T-cell (primary cell): ENCODE measurements at regions not wholly inside any gene's neighbourhood (a gene's known extent, or its start where the extent isn't known, plus 50 kb on each side); places are given as distances from the start of the nearest gene placed in this dataset.

Source experiments
- ATAC-seq, 4 experiments: fragments of 200-7000 bp in 3 of 4; fragments of 150-1000 bp in 1 of 4; cut with Tn5 transposase; replicated peaks in 1 of 4; 1 replicate in 3 of 4; 2 replicates in 1 of 4; pipeline ENCODE4 v1.10.0; 2021; ENCODE audit warnings: moderate library complexity in 3 of 4, mild to moderate bottlenecking in 2 of 4, moderate number of reproducible peaks in 1 of 4
- CTCF ChIA-PET, 2 donors: fragments of 300-600 bp; sonication (Branson Sonifier 250); formaldehyde crosslinking; loops; one replicate each; lab custom pipeline; 2022; ENCODE audit warnings: antibody characterized with exemption in 2 of 2; lab: Charles Lee
- POLR2A ChIA-PET, 2 donors: fragments of 300-600 bp; sonication (Branson Sonifier 250); formaldehyde crosslinking; loops; one replicate each; lab custom pipeline; 2022; ENCODE audit warnings: antibody characterized with exemption in 2 of 2; lab: Charles Lee
- DNase-seq, 35 experiments: peaks; one replicate each; pipeline versions ENCODE4 v3.0.0 to v3.0.0-alpha.2; 2013 to 2023
- H3K27ac ChIP-seq: one replicate; pipeline ENCODE4 v1.5.1; 2013; ENCODE audit warnings: low read length
- H3K27me3 ChIP-seq, 2 experiments: replicated peaks in 1 of 2; 1 replicate in 1 of 2; 2 replicates in 1 of 2; pipeline versions ENCODE4 v1.6.1 to v1.7.0; 2013; ENCODE audit warnings: low read length in 1 of 2, mixed read lengths in 1 of 2; ENCODE audit not compliant: control insufficient read depth in 2 of 2, insufficient read depth in 2 of 2; ENCODE audit errors: extremely low read depth in 1 of 2
- H3K36me3 ChIP-seq, 2 donors: 1 replicate in 1 of 2; 2 replicates in 1 of 2; pipeline versions ENCODE4 v1.6.1 to v1.7.0; 2013; ENCODE audit warnings: low read length in 1 of 2; ENCODE audit not compliant: control insufficient read depth in 2 of 2, insufficient read depth in 1 of 2; ENCODE audit errors: extremely low read depth in 1 of 2
- H3K4me1 ChIP-seq, 2 experiments: 1 replicate in 1 of 2; 2 replicates in 1 of 2; pipeline versions ENCODE4 v1.6.1 to v1.7.0; 2013; ENCODE audit warnings: low read length in 2 of 2, mixed read lengths in 1 of 2; ENCODE audit not compliant: insufficient read depth in 2 of 2, control insufficient read depth in 1 of 2; ENCODE audit errors: extremely low read depth in 1 of 2
- H3K4me3 ChIP-seq, 2 donors: 1 replicate in 1 of 2; 2 replicates in 1 of 2; pipeline versions ENCODE4 v1.5.1 to v1.7.0; 2013; ENCODE audit warnings: mild to moderate bottlenecking in 2 of 2, low read length in 1 of 2, moderate library complexity in 1 of 2; ENCODE audit not compliant: control insufficient read depth in 1 of 2; ENCODE audit errors: extremely low read depth in 1 of 2
- H3K9me3 ChIP-seq: 2 replicates; pipeline ENCODE4 v1.7.0; 2013
- H3K27ac Mint-ChIP-seq, 2 donors: one replicate each; pipeline ENCODE4 v1.8.0; 2020 to 2021; ENCODE audit warnings: mild to moderate bottlenecking in 2 of 2, mixed read lengths in 2 of 2
- H3K27me3 Mint-ChIP-seq, 2 donors: one replicate each; pipeline ENCODE4 v1.8.0; 2021 to 2022; ENCODE audit warnings: mixed read lengths in 2 of 2
- H3K36me3 Mint-ChIP-seq: one replicate; pipeline ENCODE4 v1.8.0; 2021; ENCODE audit warnings: mixed read lengths
- H3K4me1 Mint-ChIP-seq, 3 donors: one replicate each; pipeline ENCODE4 v1.8.0; 2020 to 2022; ENCODE audit warnings: mixed read lengths in 3 of 3, mild to moderate bottlenecking in 1 of 3
- H3K4me3 Mint-ChIP-seq, 3 donors: one replicate each; pipeline ENCODE4 v1.8.0; 2020 to 2022; ENCODE audit warnings: mild to moderate bottlenecking in 3 of 3, mixed read lengths in 3 of 3, moderate library complexity in 3 of 3
- H3K9me3 Mint-ChIP-seq, 3 donors: one replicate each; pipeline ENCODE4 v1.8.0; 2020 to 2022; ENCODE audit warnings: mixed read lengths in 3 of 3
- WGBS: methylation state at CpG from one replicate; pipeline ENCODE4 v1.1.5; 2013; ENCODE audit warnings: missing lambda C conversion rate; ENCODE audit not compliant: insufficient coverage; 5-methylcytosine and 5-hydroxymethylcytosine counted together

DNA sequence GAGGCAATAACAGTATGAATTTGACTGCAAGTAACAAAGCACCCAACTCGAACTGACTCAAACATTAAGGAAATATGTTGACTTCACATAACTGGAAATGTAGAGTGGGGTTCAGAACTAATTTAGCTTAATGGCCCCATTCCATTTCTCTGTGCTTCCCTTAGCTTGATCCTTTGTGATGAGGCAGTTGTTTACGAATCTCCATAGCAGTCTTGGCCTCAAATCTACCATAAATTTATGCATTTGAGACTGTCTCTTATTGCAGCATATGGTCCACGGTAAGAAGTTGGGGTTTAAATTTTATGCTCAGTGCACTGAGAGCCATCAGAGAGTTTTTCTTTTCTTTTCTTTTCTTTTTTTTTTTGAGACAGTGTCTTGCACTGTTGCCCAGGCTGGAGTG is 148.7 kb upstream of the POU1F1 start:
- no peaks in the 10 kb centered on the region for H3K4me1 Mint-ChIP-seq
- no peaks in the 10 kb centered on the region for H3K9me3 Mint-ChIP-seq
- Histone ChIP-seq H3K27me3 (no peaks in the 10 kb centered on the region), H3K27ac (no peak overlapping the region), H3K4me3 (no peak overlapping the region), H3K9me3 (no peaks in the 10 kb centered on the region), H3K4me1 (no peaks in the 10 kb centered on the region), H3K36me3 (no peaks in the 10 kb centered on the region)
- no CpG with 5 or more reads among the region's 3 CpGs for WGBS
- H3K36me3 Mint-ChIP-seq: no peaks in the 10 kb centered on the region
- peaks cover 0 to 2% of the 10 kb centered on the region in 2 donors for H3K27me3 Mint-ChIP-seq
- DNase-seq: no peak
- POLR2A ChIA-PET: no interaction called here
- CTCF ChIA-PET: no interaction called here
- H3K27ac Mint-ChIP-seq: no peak overlapping the region
- no peak for ATAC-seq
- no peak overlapping the region for H3K4me3 Mint-ChIP-seq

DNA sequence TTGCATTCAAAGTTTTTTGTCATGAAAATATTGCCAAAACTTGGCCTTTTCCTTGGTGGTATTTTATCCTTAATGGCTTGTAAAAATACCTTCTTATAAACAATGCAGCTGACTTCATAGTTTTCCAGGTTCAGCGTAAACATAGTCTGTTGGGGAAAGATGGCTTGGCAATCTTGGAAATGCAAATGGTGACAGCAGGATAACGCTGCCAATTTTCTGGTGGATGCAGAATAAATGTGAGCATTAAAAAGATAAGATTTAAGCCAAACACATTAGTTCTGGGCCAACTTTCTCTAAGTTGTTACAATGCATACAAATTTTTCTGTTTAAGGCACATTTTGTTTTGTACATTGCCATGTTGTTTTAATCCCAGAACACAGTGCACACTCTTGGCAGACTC is 147.0 kb upstream of the POU1F1 start:
- Mint-ChIP-seq H3K4me1 (no peaks in the 10 kb centered on the region), H3K27me3 (peaks cover 0 to 2% of the 10 kb centered on the region in 2 donors), H3K4me3 (no peak overlapping the region), H3K27ac (no peak overlapping the region), H3K9me3 (no peaks in the 10 kb centered on the region), H3K36me3 (no peaks in the 10 kb centered on the region)
- ChIA-PET CTCF (no interaction called here), POLR2A (no interaction called here)
- no CpG with 5 or more reads among the region's 2 CpGs for WGBS
- H3K27ac ChIP-seq: no peak overlapping the region
- H3K4me3 ChIP-seq: no peak overlapping the region
- H3K9me3 ChIP-seq: no peaks in the 10 kb centered on the region
- no peak for DNase-seq
- no peaks in the 10 kb centered on the region for H3K27me3 ChIP-seq
- H3K36me3 ChIP-seq: no peaks in the 10 kb centered on the region
- ATAC-seq: no peak
- no peaks in the 10 kb centered on the region for H3K4me1 ChIP-seq

DNA sequence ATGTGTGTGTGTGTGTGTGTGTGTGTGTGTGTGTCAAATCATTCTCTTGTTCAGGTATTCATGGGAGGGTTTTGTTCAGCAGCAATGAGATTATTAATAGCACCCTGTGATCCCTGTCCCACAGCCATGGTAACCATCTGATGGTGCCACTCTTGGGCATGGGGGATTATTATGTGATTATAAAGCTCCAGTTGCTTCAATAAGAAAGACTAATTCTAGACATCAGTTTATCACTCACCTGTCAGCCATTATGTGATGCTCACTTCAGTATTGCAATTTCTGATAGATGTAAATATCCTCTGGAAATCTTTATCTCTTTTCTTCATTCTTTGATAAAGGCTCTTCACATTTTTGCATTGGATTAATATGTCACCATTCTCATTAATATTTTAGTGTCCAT is 145.9 kb upstream of the POU1F1 start:
- no peak overlapping the region for H3K4me3 Mint-ChIP-seq
- Histone ChIP-seq H3K27ac (no peak overlapping the region), H3K36me3 (no peaks in the 10 kb centered on the region), H3K9me3 (no peaks in the 10 kb centered on the region), H3K27me3 (no peaks in the 10 kb centered on the region), H3K4me3 (no peak overlapping the region), H3K4me1 (no peaks in the 10 kb centered on the region)
- H3K27ac Mint-ChIP-seq: no peak overlapping the region
- no peaks in the 10 kb centered on the region for H3K4me1 Mint-ChIP-seq
- ChIA-PET POLR2A (no interaction called here), CTCF (no interaction called here)
- ATAC-seq (no peak), DNase-seq (no peak)
- no peaks in the 10 kb centered on the region for H3K36me3 Mint-ChIP-seq
- H3K9me3 Mint-ChIP-seq: no peaks in the 10 kb centered on the region
- peaks cover 0 to 2% of the 10 kb centered on the region in 2 donors for H3K27me3 Mint-ChIP-seq

GRCh38 chr3:87420171-87420570 is 143.8 kb upstream of the POU1F1 start:
- Mint-ChIP-seq H3K36me3 (no peaks in the 10 kb centered on the region), H3K4me1 (no peaks in the 10 kb centered on the region), H3K27ac (no peak overlapping the region), H3K9me3 (no peaks in the 10 kb centered on the region), H3K4me3 (no peak overlapping the region), H3K27me3 (peaks cover 0 to 2% of the 10 kb centered on the region in 2 donors)
- H3K27me3 ChIP-seq: no peaks in the 10 kb centered on the region
- H3K27ac ChIP-seq: no peak overlapping the region
- H3K4me3 ChIP-seq: no peak overlapping the region
- no peaks in the 10 kb centered on the region for H3K36me3 ChIP-seq
- CTCF ChIA-PET: no interaction called here
- no peaks in the 10 kb centered on the region for H3K9me3 ChIP-seq
- no peak for DNase-seq
- POLR2A ChIA-PET: no interaction called here
- no peaks in the 10 kb centered on the region for H3K4me1 ChIP-seq
- ATAC-seq: no peak

- no peak overlapping the region for H3K27ac ChIP-seq
- no peaks in the 10 kb centered on the region for H3K9me3 ChIP-seq
- no peaks in the 10 kb centered on the region for H3K9me3 Mint-ChIP-seq
- ChIA-PET POLR2A (no interaction called here), CTCF (no interaction called here)
- no peaks in the 10 kb centered on the region for H3K27me3 Mint-ChIP-seq
- H3K4me3 ChIP-seq: no peak overlapping the region
- ATAC-seq: no peak
- H3K27me3 ChIP-seq: no peaks in the 10 kb centered on the region
- no peak overlapping the region for H3K27ac Mint-ChIP-seq
- H3K4me1 Mint-ChIP-seq: no peaks in the 10 kb centered on the region
- no CpG with 5 or more reads among the region's 1 CpG for WGBS
- no peak overlapping the region for H3K4me3 Mint-ChIP-seq
- no peak for DNase-seq
- H3K36me3 Mint-ChIP-seq: no peaks in the 10 kb centered on the region
- no peaks in the 10 kb centered on the region for H3K36me3 ChIP-seq
- no peaks in the 10 kb centered on the region for H3K4me1 ChIP-seq
Measured at GRCh38 chr3:87414271-87414670, 137.9 kb upstream of the POU1F1 start.

- H3K27ac ChIP-seq: no peak overlapping the region
- H3K27me3 ChIP-seq: no peaks in the 10 kb centered on the region
- DNase-seq (no peak), ATAC-seq (no peak)
- no peaks in the 10 kb centered on the region for H3K4me1 ChIP-seq
- Mint-ChIP-seq H3K27ac (no peak overlapping the region), H3K4me3 (no peak overlapping the region), H3K36me3 (no peaks in the 10 kb centered on the region), H3K27me3 (no peaks in the 10 kb centered on the region), H3K9me3 (no peaks in the 10 kb centered on the region), H3K4me1 (no peaks in the 10 kb centered on the region)
- no peak overlapping the region for H3K4me3 ChIP-seq
- ChIA-PET CTCF (no interaction called here), POLR2A (no interaction called here)
- WGBS: no CpG with 5 or more reads among the region's 3 CpGs
- H3K9me3 ChIP-seq: no peaks in the 10 kb centered on the region
- no peaks in the 10 kb centered on the region for H3K36me3 ChIP-seq
Measured at GRCh38 chr3:87413814-87414213, 137.4 kb upstream of the POU1F1 start.

DNA sequence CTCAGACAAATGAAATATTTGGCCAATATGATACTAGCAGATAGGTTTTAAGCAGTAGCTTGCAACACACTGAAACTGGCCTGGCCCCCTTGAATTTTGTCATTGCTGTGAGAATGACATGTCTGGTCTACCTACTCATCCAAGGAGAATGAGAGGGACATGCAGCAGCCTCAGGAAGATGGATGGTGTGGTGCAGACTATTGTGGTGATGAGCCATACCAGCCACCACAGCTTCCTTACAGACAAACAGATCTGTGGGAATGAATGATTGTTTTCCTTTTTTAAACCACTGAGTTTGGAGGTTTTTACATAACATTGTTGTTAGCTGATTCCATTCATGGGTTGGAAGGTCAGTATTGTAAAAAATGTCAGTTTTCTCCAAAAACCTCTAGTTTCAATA is 133.7 kb upstream of the POU1F1 start:
- H3K4me3 Mint-ChIP-seq: no peak overlapping the region
- ATAC-seq: no peak

More for the DNA sequence above, 133.7 kb upstream of the POU1F1 start:
- no peak overlapping the region for H3K27ac ChIP-seq
- Mint-ChIP-seq H3K36me3 (no peaks in the 10 kb centered on the region), H3K27ac (no peak overlapping the region), H3K27me3 (no peaks in the 10 kb centered on the region), H3K9me3 (no peaks in the 10 kb centered on the region), H3K4me1 (no peaks in the 10 kb centered on the region)
- H3K9me3 ChIP-seq: no peaks in the 10 kb centered on the region
- H3K27me3 ChIP-seq: no peaks in the 10 kb centered on the region
- no peaks in the 10 kb centered on the region for H3K36me3 ChIP-seq
- H3K4me3 ChIP-seq: no peak overlapping the region
- no peak for DNase-seq
- POLR2A ChIA-PET: no interaction called here
- H3K4me1 ChIP-seq: no peaks in the 10 kb centered on the region
- CTCF ChIA-PET: no interaction called here
